HCT116 (cell line): ENCODE measurements at regions not wholly inside any gene's neighbourhood (a gene's known extent, or its start where the extent isn't known, plus 50 kb on each side); places are given as distances from the start of the nearest gene placed in this dataset.

ENCODE experiments used
- ATAC-seq: fragments of 200-7000 bp; cut with Tn5 transposase; 2 replicates; pipeline ENCODE4 v1.9.1; 2020; ENCODE audit warnings: mild to moderate bottlenecking, moderate library complexity
- BruUV-seq: library from RNA; stranded (reverse); fragments of 400-500 nt; replicated peaks from 2 replicates; lab custom pipeline; 2021; lab: Mats Ljungman, UMichigan
- CTCF ChIA-PET: fragments of 300-600 bp; sonication (Branson Sonifier 250); formaldehyde crosslinking; loops from one replicate; lab custom pipeline; 2021; ENCODE audit warnings: antibody characterized with exemption; lab: Charles Lee
- POLR2A ChIA-PET: fragments of 300-600, 350-600 bp; sonication (Branson Sonifier 250); formaldehyde crosslinking; loops from one replicate; lab custom pipeline; 2021; ENCODE audit warnings: antibody characterized with exemption; lab: Charles Lee
- RAD21 ChIA-PET, 2 experiments: fragments of 300-600 bp; sonication (Branson Sonifier 250); formaldehyde crosslinking; loops; one replicate each; lab custom pipeline; 2023; ENCODE audit warnings: low total read pairs in 2 of 2; ENCODE audit not compliant: uncharacterized antibody in 2 of 2, unreplicated experiment in 2 of 2, low non-redundant PET in 1 of 2; lab: Charles Lee
- DNase-seq: peaks from one replicate; pipeline ENCODE4 v3.0.0-alpha.2; 2010; ENCODE audit warnings: low read depth, low spot score
- H2AFZ ChIP-seq: fragments of 200-600 bp; shearing (Covaris generic), sonication (generic); 2 replicates; pipeline ENCODE4 v1.6.1; 2017; ENCODE audit warnings: low read depth, mixed run types, mixed read lengths, antibody characterized with exemption, low read length; ENCODE audit not compliant: poor library complexity, severe bottlenecking
- H3K27ac ChIP-seq: 2 replicates; pipeline ENCODE4 v1.5.1; 2012; ENCODE audit warnings: low read depth, low read length
- H3K27me3 ChIP-seq: fragments of 200-600 bp; sonication (generic); 2 replicates; pipeline ENCODE4 v1.6.1; 2016; ENCODE audit warnings: mixed run types, low read length, mixed read lengths; ENCODE audit not compliant: insufficient read depth
- H3K36me3 ChIP-seq, 2 experiments: fragments of 200-500 bp in 1 of 2; fragments of 200-600 bp in 1 of 2; sonication (Bioruptor generic) in 1 of 2; sonication (generic) in 1 of 2; 2 replicates each; pipeline versions ENCODE4 v1.5.1 to v1.6.1; 2014 to 2016; ENCODE audit warnings: low read length in 2 of 2, inconsistent platforms in 1 of 2, mixed read lengths in 1 of 2, mixed run types in 1 of 2; ENCODE audit not compliant: insufficient read depth in 2 of 2, control insufficient read depth in 1 of 2
- H3K4me1 ChIP-seq, 2 experiments: fragments of 200-600 bp in 1 of 2; sonication (generic) in 1 of 2; 2 replicates each; pipeline versions ENCODE4 v1.5.1 to v1.6.1; 2012 to 2017; ENCODE audit warnings: low read length in 2 of 2, inconsistent platforms in 1 of 2, mild to moderate bottlenecking in 1 of 2, mixed read lengths in 1 of 2, mixed run types in 1 of 2, moderate library complexity in 1 of 2; ENCODE audit not compliant: insufficient read depth in 2 of 2, control insufficient read depth in 1 of 2
- H3K4me2 ChIP-seq: fragments of 200-600 bp; sonication (generic); 2 replicates; pipeline ENCODE4 v1.6.1; 2017; ENCODE audit warnings: mixed run types, low read length, mixed read lengths
- H3K4me3 ChIP-seq, 2 experiments: fragments of 200-600 bp in 1 of 2; sonication (generic) in 1 of 2; replicated peaks in 1 of 2; 2 replicates each; pipeline ENCODE4 v1.5.1; 2011 to 2016; ENCODE audit warnings: low read length in 2 of 2, control low read depth in 1 of 2, low read depth in 1 of 2, mild to moderate bottlenecking in 1 of 2, mixed read lengths in 1 of 2, mixed run types in 1 of 2
- H3K79me2 ChIP-seq: fragments of 200-600 bp; sonication (generic); 2 replicates; pipeline ENCODE4 v1.6.1; 2017; ENCODE audit warnings: mild to moderate bottlenecking, mixed run types, low read length, moderate library complexity, mixed read lengths; ENCODE audit not compliant: insufficient read depth
- H3K9ac ChIP-seq: fragments of 200-600 bp; sonication (generic); 2 replicates; pipeline ENCODE4 v1.6.1; 2016; ENCODE audit warnings: low read length, mixed read lengths
- H3K9me2 ChIP-seq: fragments of 200-600 bp; sonication (generic), shearing (Covaris generic); 2 replicates; pipeline ENCODE4 v1.6.1; 2017; ENCODE audit warnings: mixed run types, mild to moderate bottlenecking, moderate library complexity; ENCODE audit not compliant: insufficient read depth
- H3K9me3 ChIP-seq, 2 experiments: fragments of 200-500 bp in 1 of 2; fragments of 200-600 bp in 1 of 2; sonication (Bioruptor generic) in 1 of 2; sonication (generic) in 1 of 2; 2 replicates each; pipeline ENCODE4 v1.6.1; 2014 to 2017; ENCODE audit warnings: low read length in 2 of 2, mixed read lengths in 2 of 2, inconsistent platforms in 1 of 2, low read depth in 1 of 2, mild to moderate bottlenecking in 1 of 2, mixed run types in 1 of 2, moderate library complexity in 1 of 2; ENCODE audit not compliant: control insufficient read depth in 1 of 2, insufficient read depth in 1 of 2
- H4K20me1 ChIP-seq: fragments of 200-600 bp; sonication (generic), shearing (Covaris generic); 2 replicates; pipeline ENCODE4 v1.6.1; 2017; ENCODE audit warnings: mixed run types, mild to moderate bottlenecking, moderate library complexity; ENCODE audit not compliant: insufficient read depth
- CBX3 ChIP-seq: IDR thresholded peaks from 2 replicates; pipeline ENCODE4 v1.6.1; 2012; ENCODE audit warnings: low read depth
- CEBPB ChIP-seq: IDR thresholded peaks from 2 replicates; pipeline ENCODE4 v1.6.1; 2012; ENCODE audit warnings: low read depth
- EZH2 ChIP-seq: fragments of 200-600 bp; sonication (generic); IDR thresholded peaks from 2 replicates; pipeline ENCODE4 v1.6.1; 2017; ENCODE audit warnings: antibody characterized with exemption, mixed run types
- FOSL1 ChIP-seq: IDR thresholded peaks from 2 replicates; pipeline ENCODE4 v1.6.1; 2012; ENCODE audit warnings: low read depth
- MAX ChIP-seq: IDR thresholded peaks from 2 replicates; pipeline ENCODE4 v1.6.1; 2012
- SIN3A ChIP-seq: IDR thresholded peaks from 2 replicates; pipeline ENCODE4 v1.6.1; 2012; ENCODE audit warnings: low read depth
- ZNF274 ChIP-seq: fragments of 200-500 bp; sonication (Bioruptor generic); IDR thresholded peaks from 2 replicates; pipeline ENCODE4 v1.6.1; 2014; ENCODE audit warnings: mild to moderate bottlenecking, low read depth, low read length, inconsistent platforms
- intact Hi-C: fragments of 100-400 bp; cut with micrococcal nuclease; formaldehyde crosslinking; loops from 2 replicates; pipeline ENCODE4 v1.10.0; 2022
- TF ChIP-seq, protein P1 (sequence below): IDR thresholded peaks from 2 replicates; pipeline ENCODE4 v1.6.1; 2012

DNA sequence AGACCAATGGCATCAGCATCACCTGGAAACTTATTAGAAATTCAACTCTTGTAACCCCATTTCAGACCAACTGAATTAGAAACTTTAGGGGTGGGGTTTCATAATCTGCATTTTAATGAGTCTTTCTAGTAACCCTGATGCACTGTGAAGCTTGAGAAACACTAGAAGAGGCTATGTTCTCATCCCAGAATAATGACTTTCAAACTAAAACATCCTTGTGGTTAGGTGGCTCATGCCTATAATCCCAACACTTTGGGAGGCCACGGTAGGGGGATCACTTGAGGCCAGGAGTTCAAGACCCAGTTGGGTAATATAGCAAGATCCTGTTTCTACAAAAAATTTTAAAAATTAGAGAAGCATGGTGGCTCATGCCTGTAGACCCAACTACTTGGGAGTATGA, 402.4 kb downstream of the DLEU7 start:
- TF ChIP-seq SIN3A = no peak
- TF ChIP-seq, protein P1, sequence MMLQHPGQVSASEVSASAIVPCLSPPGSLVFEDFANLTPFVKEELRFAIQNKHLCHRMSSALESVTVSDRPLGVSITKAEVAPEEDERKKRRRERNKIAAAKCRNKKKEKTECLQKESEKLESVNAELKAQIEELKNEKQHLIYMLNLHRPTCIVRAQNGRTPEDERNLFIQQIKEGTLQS = no peak
- no peak for TF ChIP-seq CBX3
- TF ChIP-seq EZH2 = no peak
- no peak for TF ChIP-seq CEBPB
- TF ChIP-seq MAX = no peak
- no peak for TF ChIP-seq FOSL1
- RAD21 ChIA-PET = no interaction called here
- intact Hi-C loops = no loop called here
- H3K27me3 ChIP-seq = no peaks in the 10 kb centered on the region
- no peak overlapping the region for H3K27ac ChIP-seq
- no peaks in the 10 kb centered on the region for H3K9me2 ChIP-seq
- H3K4me3 ChIP-seq = no peak overlapping the region
- DNase-seq (no peak), ATAC-seq (no peak)
- BruUV-seq = no TSS peak
- no peaks in the 10 kb centered on the region for H3K4me1 ChIP-seq
- no peak overlapping the region for H2AFZ ChIP-seq
- CTCF ChIA-PET = no interaction called here
- no peaks in the 10 kb centered on the region for H3K79me2 ChIP-seq
- H3K4me2 ChIP-seq = no peak overlapping the region
- H4K20me1 ChIP-seq = no peaks in the 10 kb centered on the region
- POLR2A ChIA-PET = no interaction called here
- no peak overlapping the region for H3K9ac ChIP-seq
- no peaks in the 10 kb centered on the region for H3K36me3 ChIP-seq
- no peaks in the 10 kb centered on the region for H3K9me3 ChIP-seq

DNA sequence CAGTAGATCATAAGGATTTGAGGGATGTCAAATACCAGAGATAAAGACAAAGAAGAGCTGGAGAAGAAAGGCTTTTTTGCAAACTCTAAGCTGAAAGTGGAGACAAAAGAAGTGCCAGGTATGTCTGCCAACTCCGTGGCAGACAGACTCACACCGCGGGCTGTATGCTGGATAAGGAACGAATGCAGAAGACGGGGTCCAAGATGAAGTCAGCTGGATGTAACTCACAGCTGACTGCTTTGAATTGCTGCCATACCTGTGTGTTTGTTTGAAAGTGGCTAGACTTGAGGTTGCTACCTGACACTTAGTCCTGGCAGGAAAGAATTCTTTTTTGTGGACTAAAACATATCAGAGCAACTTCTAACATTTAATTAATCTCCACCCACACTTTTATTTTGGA, 398.8 kb downstream of the DLEU7 start:
- Histone ChIP-seq H3K9ac (no peak overlapping the region), H3K9me2 (no peaks in the 10 kb centered on the region), H3K27me3 (no peaks in the 10 kb centered on the region), H3K4me2 (no peak overlapping the region), H3K36me3 (no peaks in the 10 kb centered on the region), H3K79me2 (no peaks in the 10 kb centered on the region), H4K20me1 (no peaks in the 10 kb centered on the region), H3K27ac (no peak overlapping the region), H3K9me3 (no peaks in the 10 kb centered on the region), H2AFZ (no peak overlapping the region), H3K4me1 (no peaks in the 10 kb centered on the region), H3K4me3 (no peak overlapping the region)
- RAD21 ChIA-PET = no interaction called here
- POLR2A ChIA-PET = no interaction called here
- no TSS peak for BruUV-seq
- intact Hi-C loops = no loop called here
- no peak for ATAC-seq
- CTCF ChIA-PET = no interaction called here
- no peak for DNase-seq
- no peak for TF ChIP-seq ZNF274
